ENCODE measurements at regions not wholly inside any gene's neighbourhood (a gene's known extent, or its start where the extent isn't known, plus 50 kb on each side); places are given as distances from the start of the nearest gene placed in this dataset.

- in situ Hi-C loops (cut with MboI; ENCODE audit: low sequenced_read_pairs): no loop called here
Measured at GRCh38 chr3:107315141-107315540, 62.1 kb upstream of the CCDC54 start.

- in situ Hi-C loops (cut with MboI; ENCODE audit: low sequenced_read_pairs): no loop called here
Measured at GRCh38 chr3:107323723-107324122, 53.5 kb upstream of the CCDC54 start.

GRCh38 chr3:107325446-107325845, 51.8 kb upstream of the CCDC54 start:
- in situ Hi-C loops (cut with MboI; ENCODE audit: low sequenced_read_pairs): no loop called here

All from HL-60/S4 treated with retinoic acid at 250 ng/mL for 4 days and 3 days (cell line).